Calu3 (cell line): ENCODE measurements at regions not wholly inside any gene's neighbourhood (a gene's known extent, or its start where the extent isn't known, plus 50 kb on each side); places are given as distances from the start of the nearest gene placed in this dataset.

Experiments
- BruUV-seq: library from RNA; stranded (reverse); fragments of 400-500 nt; replicated peaks from 2 replicates; lab custom pipeline; 2021; lab: Mats Ljungman, UMichigan
- CTCF ChIA-PET: fragments of 300-600 bp; sonication (Branson Sonifier 250); formaldehyde crosslinking; loops from one replicate; lab custom pipeline; 2022; ENCODE audit warnings: antibody characterized with exemption; lab: Charles Lee
- DNase-seq: peaks from one replicate; pipeline ENCODE4 v3.0.0; 2022
- H3K27ac Mint-ChIP-seq: one replicate; pipeline ENCODE4 v1.8.0; 2022; ENCODE audit warnings: mixed read lengths; ENCODE audit not compliant: unreplicated experiment
- H3K27me3 Mint-ChIP-seq: one replicate; pipeline ENCODE4 v1.8.0; 2022; ENCODE audit warnings: mixed read lengths; ENCODE audit not compliant: unreplicated experiment
- H3K36me3 Mint-ChIP-seq: one replicate; pipeline ENCODE4 v1.8.0; 2022; ENCODE audit warnings: mild to moderate bottlenecking, moderate library complexity, mixed read lengths; ENCODE audit not compliant: insufficient read depth, unreplicated experiment
- H3K4me1 Mint-ChIP-seq: one replicate; pipeline ENCODE4 v1.8.0; 2022; ENCODE audit warnings: mild to moderate bottlenecking, low read depth, mixed read lengths; ENCODE audit not compliant: unreplicated experiment
- H3K4me3 Mint-ChIP-seq: one replicate; pipeline ENCODE4 v1.8.0; 2022; ENCODE audit warnings: mild to moderate bottlenecking, low read depth, moderate library complexity, mixed read lengths; ENCODE audit not compliant: unreplicated experiment
- H3K9me3 Mint-ChIP-seq: one replicate; pipeline ENCODE4 v1.8.0; 2022; ENCODE audit warnings: low read depth, mixed read lengths; ENCODE audit not compliant: unreplicated experiment
- CTCF ChIP-seq: fragments of 200-600 bp; IDR thresholded peaks from one replicate; pipeline ENCODE4 v1.8.0; 2022; ENCODE audit warnings: antibody characterized with exemption; ENCODE audit not compliant: unreplicated experiment
- intact Hi-C: fragments of 100-400 bp; cut with micrococcal nuclease; formaldehyde crosslinking; loops from one replicate; pipeline ENCODE4 v1.10.0; 2022; ENCODE audit not compliant: unreplicated experiment

DNA sequence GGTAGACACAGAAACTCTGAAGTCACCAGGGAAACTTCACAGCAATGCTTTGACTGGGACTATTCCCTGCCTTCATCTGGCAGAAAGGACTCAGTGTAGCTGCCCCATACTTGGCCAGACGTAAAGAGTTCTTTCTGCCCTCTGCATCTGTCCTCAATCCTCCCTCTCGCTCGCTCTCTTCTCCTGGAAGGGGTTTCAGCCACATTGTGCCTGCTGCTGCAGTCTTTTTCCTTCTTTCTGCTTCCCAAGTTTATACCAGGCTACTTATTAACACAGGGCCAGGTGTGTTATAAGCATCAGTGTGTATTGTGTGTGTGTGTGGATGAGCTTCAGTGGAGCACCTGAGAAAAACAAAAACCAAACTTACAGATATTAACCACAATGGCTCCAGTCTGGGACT is 638.4 kb downstream of the ACTR3B start:
- no peak overlapping the region for H3K4me3 Mint-ChIP-seq
- no peak for TF ChIP-seq CTCF
- H3K27ac Mint-ChIP-seq, result no peak overlapping the region
- no TSS peak for BruUV-seq
- CTCF ChIA-PET, result no interaction called here
- H3K27me3 Mint-ChIP-seq, result no peaks in the 10 kb centered on the region
- intact Hi-C loops, result no loop called here
- H3K9me3 Mint-ChIP-seq, result peaks cover 27% of the 10 kb centered on the region
- no peaks in the 10 kb centered on the region for H3K4me1 Mint-ChIP-seq
- no peak for DNase-seq
- no peaks in the 10 kb centered on the region for H3K36me3 Mint-ChIP-seq

DNA sequence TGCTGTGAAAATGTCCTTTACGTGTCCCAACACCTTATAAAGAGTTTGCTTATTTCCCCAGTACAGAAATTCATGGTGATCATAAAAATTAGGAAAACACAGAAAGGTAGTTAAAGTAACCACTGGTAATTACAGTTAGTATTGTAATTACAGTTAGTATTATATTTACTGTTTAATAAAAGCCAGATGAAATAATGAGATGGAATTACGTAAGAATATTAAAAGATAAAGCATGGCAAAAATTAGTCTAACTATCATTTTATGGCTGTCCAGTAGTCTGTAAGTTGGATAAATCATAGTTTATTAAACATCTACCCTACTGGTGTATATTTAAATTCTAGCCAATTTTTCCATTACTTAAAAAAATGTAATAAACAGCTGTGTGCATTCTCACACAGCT is 638.8 kb downstream of the ACTR3B start:
- Mint-ChIP-seq H3K4me3 (no peak overlapping the region), H3K36me3 (no peaks in the 10 kb centered on the region), H3K27ac (no peak overlapping the region), H3K4me1 (no peaks in the 10 kb centered on the region), H3K27me3 (no peaks in the 10 kb centered on the region), H3K9me3 (peaks cover 24% of the 10 kb centered on the region)
- DNase-seq, result no peak
- CTCF ChIA-PET, result no interaction called here
- no peak for TF ChIP-seq CTCF
- intact Hi-C loops, result no loop called here
- BruUV-seq, result no TSS peak

DNA sequence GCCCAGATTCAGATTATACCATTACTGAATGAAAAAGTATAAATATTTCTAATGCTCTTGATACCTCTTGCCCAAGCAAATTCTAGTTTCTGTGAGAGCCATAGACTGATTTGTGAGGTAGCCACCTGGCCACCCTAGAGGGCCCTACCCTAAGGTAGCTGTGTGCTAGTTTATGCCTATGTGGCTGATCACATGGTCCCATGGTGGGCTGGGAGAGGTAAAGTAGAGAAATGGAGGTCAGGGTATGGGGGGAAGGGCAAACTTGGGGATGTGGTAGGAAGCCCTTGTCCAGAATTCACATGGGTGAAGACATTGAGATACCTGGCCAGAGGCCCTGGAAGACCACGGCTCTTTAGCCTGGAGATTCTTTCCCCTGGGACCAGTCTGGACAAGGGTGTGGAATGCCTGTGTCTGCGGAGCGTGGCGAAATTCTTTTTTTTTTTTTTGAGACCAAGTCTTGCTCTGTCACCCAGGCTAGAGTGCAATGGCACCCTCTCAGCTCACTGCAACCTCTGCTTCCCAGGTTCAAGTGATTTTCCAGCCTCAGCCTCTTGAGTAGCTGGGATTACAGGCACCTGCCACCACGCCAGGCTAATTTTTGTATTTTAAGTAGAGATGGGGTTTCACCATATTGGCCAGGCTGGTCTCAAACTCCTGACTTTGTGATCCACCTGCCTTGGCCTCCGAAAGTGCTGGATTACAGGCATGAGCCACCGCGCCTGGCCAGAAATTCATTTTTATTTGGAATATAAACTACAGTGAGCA is 639.4 kb downstream of the ACTR3B start:
- H3K36me3 Mint-ChIP-seq, result no peaks in the 10 kb centered on the region
- DNase-seq, result no peak
- H3K27ac Mint-ChIP-seq, result no peak overlapping the region
- H3K4me1 Mint-ChIP-seq, result no peaks in the 10 kb centered on the region
- no peak for TF ChIP-seq CTCF
- no TSS peak for BruUV-seq
- intact Hi-C loops, result no loop called here
- H3K4me3 Mint-ChIP-seq, result no peak overlapping the region
- H3K27me3 Mint-ChIP-seq, result no peaks in the 10 kb centered on the region
- peaks cover 26% of the 10 kb centered on the region for H3K9me3 Mint-ChIP-seq
- CTCF ChIA-PET, result no interaction called here

DNA sequence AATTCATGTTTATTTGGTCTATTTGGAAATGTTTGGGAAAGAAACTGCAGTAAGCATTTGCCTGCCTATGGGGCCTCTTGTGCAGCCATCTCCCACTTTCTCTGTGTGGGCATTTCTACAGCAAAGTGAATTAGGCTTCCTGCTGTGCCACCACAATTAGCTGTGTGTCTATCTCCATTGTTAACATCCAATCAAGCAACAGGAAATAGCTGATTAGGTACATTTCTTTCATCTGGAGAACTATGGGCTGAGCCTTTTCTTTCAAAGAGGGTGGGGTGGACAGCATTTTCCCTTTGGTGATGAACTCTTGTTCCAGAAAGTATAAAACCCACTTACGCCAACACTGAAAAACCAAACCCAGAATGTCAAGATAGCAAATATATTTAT is 640.0 kb downstream of the ACTR3B start:
- Mint-ChIP-seq H3K27me3 (no peaks in the 10 kb centered on the region), H3K27ac (no peak overlapping the region), H3K36me3 (no peaks in the 10 kb centered on the region), H3K4me3 (no peak overlapping the region), H3K9me3 (peaks cover 27% of the 10 kb centered on the region), H3K4me1 (no peaks in the 10 kb centered on the region)
- DNase-seq, result no peak
- intact Hi-C loops, result no loop called here
- CTCF ChIA-PET, result no interaction called here
- BruUV-seq, result no TSS peak
- no peak for TF ChIP-seq CTCF
